Ramos (cell line): ENCODE measurements at regions not wholly inside any gene's neighbourhood (a gene's known extent, or its start where the extent isn't known, plus 50 kb on each side); places are given as distances from the start of the nearest gene placed in this dataset.

Experiments
- in situ Hi-C: fragments of 300-500 bp; cut with MboI; formaldehyde crosslinking; loops from one replicate; pipeline ENCODE4 v1.14.3; 2022; ENCODE audit warnings: low sequenced_read_pairs; ENCODE audit not compliant: unreplicated experiment

- in situ Hi-C loops: no loop called here
Observed at GRCh38 chr13:50187352-50188029, 172.2 kb downstream of the KCNRG start.

- in situ Hi-C loops: no loop called here
Observed at GRCh38 chr13:50188696-50189095, 173.5 kb downstream of the KCNRG start.

DNA sequence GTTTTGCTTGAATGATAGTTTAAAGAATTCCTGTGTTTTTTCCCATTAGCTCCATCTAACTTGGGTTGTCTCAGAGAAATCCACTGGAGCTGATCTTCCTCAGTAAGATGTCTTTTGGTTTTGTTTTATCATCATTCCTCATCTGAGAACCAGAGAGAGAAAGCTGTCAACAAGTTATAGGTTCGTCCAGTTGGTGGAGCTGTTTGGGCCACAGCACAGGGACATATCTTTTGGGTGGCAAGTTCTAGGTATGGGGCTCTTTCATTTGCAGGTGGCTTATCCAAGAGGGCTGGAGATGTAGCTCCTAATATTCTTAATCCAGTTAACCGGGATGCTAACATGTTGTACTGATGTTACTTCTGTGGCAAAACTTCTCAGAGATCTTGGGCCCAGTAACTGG, 174.2 kb downstream of the KCNRG start:
- in situ Hi-C loops: no loop called here

DNA sequence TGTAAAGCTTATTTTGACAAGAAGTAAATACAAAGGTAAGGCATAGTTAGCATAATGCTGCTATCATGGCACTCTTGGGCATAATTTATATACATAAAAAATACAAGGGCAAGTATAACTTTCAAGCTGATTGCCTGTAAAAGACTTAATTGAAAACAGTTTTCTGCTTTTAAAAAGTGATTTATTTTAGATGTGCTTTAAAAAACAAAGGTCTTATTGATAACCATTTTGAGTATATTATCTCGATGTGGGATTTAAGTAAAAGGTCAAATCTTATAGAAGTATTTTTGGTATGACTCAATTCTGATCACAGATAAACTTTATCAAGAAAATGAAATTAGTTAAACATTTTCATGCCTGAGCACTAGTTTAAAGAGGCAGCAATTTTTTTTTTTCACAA, 175.8 kb downstream of the KCNRG start:
- in situ Hi-C loops: no loop called here

- in situ Hi-C loops: no loop called here
Observed at GRCh38 chr13:50192272-50192813, 177.1 kb downstream of the KCNRG start.

DNA sequence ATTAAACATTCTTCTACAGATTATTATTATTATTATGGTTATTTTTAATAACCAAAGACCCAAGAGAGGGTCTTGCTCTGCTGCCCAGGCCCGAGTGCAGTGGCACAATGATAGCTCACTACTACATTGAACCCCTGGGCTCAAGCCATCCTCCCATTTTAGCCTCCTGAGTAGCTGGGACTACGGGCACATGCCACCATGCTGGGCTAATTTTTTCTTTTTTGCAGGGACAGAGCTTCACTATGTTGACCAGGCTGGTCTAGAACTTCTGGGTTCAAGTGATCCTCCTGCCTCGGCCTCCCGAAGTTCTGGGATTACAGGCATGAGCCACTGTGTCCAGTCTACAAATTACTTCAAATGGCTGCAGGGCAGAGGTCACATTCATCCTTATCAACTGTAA, 179.8 kb downstream of the KCNRG start:
- in situ Hi-C loops: no loop called here

DNA sequence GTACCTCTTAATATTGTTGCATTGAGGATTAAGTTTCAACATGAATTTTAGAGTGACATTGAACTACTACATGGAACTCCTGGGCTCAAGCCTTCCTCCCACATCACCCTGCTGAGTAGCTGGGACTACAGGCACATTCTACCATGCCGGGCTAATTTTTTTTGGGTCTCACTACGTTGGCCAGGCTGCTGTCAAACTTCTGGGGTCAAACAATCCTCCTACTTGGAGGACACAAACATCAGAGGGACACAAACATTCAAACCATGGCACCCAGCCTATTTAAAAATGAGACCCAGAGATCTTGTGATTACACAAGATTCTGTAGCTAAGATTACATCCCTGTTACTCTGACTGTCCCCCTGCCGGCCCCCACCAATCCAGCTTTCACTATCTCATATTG, 180.9 kb downstream of the KCNRG start:
- in situ Hi-C loops: no loop called here

DNA sequence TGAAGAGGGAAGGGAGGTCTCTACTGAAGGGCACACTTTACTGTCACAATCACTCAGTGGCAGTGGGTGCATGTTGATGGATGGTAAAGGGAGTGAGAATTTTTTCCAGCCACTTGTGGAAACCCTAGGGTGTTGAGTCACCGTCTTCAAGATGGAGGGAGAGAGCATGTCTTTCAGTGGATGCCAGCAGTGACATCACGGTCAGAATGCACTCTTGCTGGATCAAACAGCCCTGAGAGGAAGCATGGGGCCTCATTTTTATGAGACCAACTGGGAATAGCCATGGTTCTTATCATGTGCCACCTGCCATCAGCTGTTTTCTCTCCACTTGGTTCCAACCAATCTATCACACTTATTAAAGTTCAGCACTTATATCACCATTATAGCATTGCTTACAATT, 182.5 kb downstream of the KCNRG start:
- in situ Hi-C loops: no loop called here

DNA sequence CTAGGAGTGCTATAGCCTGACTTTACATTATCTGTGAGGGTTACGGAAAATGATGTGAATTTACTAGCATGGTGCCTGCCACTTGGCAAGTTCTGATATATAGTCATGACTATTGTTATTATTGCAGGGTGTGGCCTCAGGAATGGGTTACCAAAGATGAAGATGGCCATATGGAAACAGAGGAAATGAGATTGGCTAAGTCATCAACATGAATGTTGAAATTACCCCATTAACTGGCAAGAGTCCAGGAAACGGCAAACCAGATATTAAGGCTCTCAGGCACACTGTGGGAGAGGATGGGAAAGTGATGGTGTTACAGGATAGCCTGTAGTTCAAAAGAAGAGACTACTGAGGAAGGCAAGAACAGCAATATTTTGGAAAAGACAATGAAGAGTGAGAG, 183.3 kb downstream of the KCNRG start:
- in situ Hi-C loops: no loop called here

DNA sequence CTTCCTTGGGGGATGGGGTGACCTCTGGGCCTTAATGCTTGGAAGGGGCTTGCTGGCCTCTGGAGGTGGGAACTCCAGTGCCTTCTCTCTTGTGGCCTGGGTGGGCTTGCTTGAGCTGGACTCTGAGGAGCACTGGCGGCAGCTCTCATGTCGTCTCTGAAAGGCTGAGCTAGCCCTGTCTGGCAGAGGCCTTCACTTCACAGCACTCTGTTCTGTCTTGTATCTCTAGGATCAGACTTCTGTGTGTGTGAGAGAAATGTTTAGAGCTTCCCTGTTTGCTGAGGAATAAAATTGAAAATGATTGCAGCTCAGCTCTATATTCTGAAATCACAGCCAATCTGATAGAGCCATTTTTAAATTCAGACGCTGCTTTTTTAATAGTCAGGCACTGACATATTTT, 185.3 kb downstream of the KCNRG start:
- in situ Hi-C loops: no loop called here

GRCh38 chr13:50200988-50201387, 185.7 kb downstream of the KCNRG start:
- in situ Hi-C loops: no loop called here

DNA sequence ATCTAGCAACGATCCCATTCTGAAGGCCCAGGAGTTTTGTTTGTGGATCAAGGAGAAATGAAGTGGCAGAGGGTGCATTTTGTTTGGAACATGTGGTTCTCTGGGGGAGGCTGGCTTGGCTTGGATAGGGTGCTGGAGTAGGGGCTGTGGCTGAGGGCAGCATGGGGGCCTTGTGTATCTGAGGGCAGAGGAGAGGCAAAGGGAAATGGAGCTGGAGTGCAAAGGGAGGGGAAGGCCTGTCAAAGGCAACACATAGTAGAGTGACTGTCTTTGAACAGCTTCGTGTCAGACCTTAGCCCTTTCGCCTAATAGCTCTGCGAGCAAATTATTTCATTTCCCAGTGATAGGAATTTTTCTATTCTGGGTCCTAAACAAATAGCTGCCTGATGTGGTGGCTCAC, 187.2 kb downstream of the KCNRG start:
- in situ Hi-C loops: no loop called here

DNA sequence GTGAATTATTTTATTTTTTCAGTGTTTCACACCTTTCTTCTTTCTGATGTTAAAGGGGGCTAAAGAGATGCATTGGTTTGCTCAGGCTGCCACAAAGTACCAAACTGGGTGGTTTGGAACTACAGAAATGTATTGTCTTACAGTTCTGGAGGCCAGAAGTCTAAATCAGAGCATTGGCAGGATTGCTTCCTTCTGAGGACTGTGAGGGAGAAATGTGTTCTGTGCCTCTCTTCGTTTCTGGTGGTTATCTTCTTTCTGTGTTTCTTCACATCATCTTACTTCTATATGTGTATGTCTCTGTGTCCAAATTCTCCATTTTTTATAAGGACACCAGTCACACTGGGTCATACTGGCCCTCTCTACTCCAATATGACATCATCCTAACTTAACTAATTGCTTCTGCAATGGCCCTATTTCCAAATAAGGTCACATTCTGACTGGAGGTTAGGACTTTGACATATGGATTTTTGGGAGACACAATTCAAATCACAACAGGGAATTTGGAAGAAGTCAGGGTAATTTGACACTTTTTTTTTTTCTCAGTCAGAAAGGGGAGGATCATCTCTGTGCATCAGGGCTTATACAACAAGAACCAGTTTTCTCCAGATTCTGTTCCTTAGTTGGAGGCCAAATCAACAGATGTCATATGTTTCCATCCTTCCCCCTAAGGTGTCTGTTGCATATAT, 188.2 kb downstream of the KCNRG start:
- in situ Hi-C loops: no loop called here

DNA sequence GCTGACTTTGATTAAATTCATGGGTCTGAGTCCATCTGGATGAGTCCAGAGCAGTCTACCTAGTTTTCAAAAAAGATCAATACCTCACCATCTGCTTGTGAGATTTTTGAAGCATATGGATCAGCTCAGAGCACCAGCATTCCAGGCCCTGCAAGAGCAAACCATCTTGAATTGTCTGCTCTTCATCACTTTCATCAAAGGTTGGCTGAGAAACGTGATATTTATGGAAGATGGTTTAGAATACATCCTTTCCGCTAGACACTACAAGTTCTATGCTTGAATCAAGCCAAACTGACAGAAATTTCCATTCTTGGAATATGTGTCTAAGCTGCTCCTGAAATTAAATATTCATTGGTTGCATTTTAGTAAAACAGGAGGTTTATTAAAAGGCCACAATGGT, 190.3 kb downstream of the KCNRG start:
- in situ Hi-C loops: no loop called here

- in situ Hi-C loops: no loop called here
Observed at GRCh38 chr13:50208826-50209335, 193.6 kb downstream of the KCNRG start.

DNA sequence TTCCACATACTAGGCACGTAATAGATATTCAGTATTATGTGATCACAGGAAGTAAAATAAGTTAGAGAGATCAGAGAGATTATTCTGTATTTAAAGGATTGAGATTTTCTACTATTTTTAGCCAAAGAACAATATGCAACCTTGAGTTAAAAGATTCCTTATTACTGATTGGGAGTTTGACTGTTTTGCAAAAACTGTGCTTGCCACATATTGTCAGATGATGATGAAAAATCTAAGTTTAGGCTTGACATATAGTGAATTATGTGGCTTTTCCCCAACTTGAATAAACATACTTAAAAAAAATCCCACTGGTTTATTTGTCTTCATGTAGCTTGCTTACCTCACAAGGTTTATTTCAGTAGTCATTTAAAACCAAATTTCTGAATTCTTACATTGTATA, 194.4 kb downstream of the KCNRG start:
- in situ Hi-C loops: no loop called here

DNA sequence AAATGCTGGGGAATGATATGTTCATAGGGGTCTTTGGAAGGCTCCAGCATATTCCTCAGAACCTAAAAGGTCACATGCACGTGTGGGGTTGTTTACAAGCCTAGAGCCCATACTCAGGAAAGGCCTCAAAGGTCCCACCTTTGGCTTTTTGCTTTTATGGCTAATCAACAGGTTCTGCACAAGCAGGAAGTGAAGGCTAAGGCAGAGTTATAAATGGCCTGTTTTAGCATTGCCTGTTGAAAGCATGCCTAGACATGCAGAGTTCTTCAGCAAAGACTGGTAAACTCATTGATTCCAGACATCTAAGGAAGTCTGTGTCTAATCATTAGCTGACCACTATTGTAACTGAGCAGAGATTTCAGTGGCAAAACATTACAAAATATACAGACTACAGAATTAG, 198.3 kb downstream of the KCNRG start:
- in situ Hi-C loops: no loop called here

DNA sequence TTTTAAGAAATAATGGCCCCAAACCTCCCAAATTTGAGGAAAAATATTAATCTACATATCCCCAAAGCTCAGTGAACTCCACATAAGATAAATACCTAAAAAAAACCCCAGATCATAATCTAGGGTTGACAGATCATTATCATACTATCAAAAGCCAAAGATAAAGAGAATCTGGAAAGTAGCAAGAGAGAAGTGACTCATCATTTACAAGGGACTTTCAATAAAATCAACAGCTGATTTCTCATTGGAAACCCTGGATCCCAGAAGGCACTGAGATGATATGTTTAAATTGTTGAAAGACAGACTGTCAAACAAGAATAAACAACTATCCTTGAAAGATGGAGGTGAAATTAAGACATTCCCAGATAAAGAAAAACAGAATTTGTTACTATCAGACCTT, 199.3 kb downstream of the KCNRG start:
- in situ Hi-C loops: no loop called here

DNA sequence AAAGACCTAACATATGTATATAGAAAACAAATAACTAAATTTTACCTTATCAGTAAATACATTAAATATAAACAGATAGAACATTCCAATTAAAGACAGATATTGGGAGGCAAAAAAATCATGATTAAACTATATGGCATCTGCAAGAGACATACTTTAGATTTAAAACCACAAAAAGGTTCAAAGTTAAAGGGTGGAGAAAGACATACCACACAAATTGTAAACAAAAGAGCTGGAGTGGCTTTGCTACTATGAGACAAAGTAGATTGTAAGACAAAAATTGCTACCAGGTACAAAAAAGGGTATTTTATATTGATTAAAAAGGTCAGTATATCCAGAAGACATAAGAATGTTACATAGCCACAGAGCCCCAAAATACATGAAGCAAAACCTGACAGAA, 200.2 kb downstream of the KCNRG start:
- in situ Hi-C loops: no loop called here

- in situ Hi-C loops: no loop called here
Observed at GRCh38 chr13:50219743-50220142, 204.5 kb downstream of the KCNRG start.

- in situ Hi-C loops: no loop called here
Observed at GRCh38 chr13:50220938-50221337, 205.7 kb downstream of the KCNRG start.
